Adrenal gland (tissue), 9 donors: ENCODE measurements at regions not wholly inside any gene's neighbourhood (a gene's known extent, or its start where the extent isn't known, plus 50 kb on each side); places are given as distances from the start of the nearest gene placed in this dataset.

Experiments used
- DNase-seq, 7 donors: peaks; one replicate each; pipeline ENCODE4 v3.0.0-alpha.2; 2019 to 2020
- H3K27ac ChIP-seq, 5 donors: fragments of 200-600 bp; sonication (generic) in 4 of 5; 1 replicate in 3 of 5; 2 replicates in 2 of 5; pipeline versions ENCODE4 v1.5.1 to v1.8.0; 2016 to 2020; ENCODE audit warnings: mild to moderate bottlenecking in 1 of 5
- H3K27me3 ChIP-seq: fragments of 200-600 bp; 2 replicates; pipeline ENCODE4 v1.8.0; 2021
- H3K36me3 ChIP-seq, 2 donors: fragments of 200-600 bp; replicated peaks in 1 of 2; 1 replicate in 1 of 2; 2 replicates in 1 of 2; pipeline versions ENCODE4 v1.5.1 to v1.8.0; 2018 to 2022
- H3K4me1 ChIP-seq, 2 donors: fragments of 200-600 bp; replicated peaks in 1 of 2; 1 replicate in 1 of 2; 2 replicates in 1 of 2; pipeline versions ENCODE4 v1.5.1 to v1.8.0; 2018 to 2021
- H3K4me3 ChIP-seq, 4 donors: fragments of 200-600 bp; sonication (generic) in 3 of 4; one replicate each; pipeline ENCODE4 v1.5.1; 2016 to 2018
- H3K9me3 ChIP-seq, 3 donors: fragments of 200-600 bp; sonication (generic) in 1 of 3; replicated peaks in 1 of 3; 1 replicate in 2 of 3; 2 replicates in 1 of 3; pipeline versions ENCODE4 v1.5.1 to v1.8.0; 2016 to 2021
- POLR2A ChIP-seq, 2 donors: fragments of 450-650 bp; IDR thresholded peaks; one replicate each; pipeline ENCODE4 v1.6.1; 2017; ENCODE audit warnings: antibody characterized with exemption in 2 of 2, mild to moderate bottlenecking in 2 of 2, moderate library complexity in 1 of 2
- WGBS, 4 donors: extraction: QIAGEN DNeasy Blood & Tissue Kit in 2 of 4; methylation state at CpG; one replicate each; pipeline versions ENCODE4 v1.1.5 to v1.1.7; 2013 to 2017; 5-methylcytosine and 5-hydroxymethylcytosine counted together
- intact Hi-C, 2 donors: fragments of 100-400 bp; cut with DNase I; formaldehyde crosslinking; loops; one replicate each; pipeline versions ENCODE4 v1.14.1 to v1.15.0; 2022 to 2023
- TF ChIP-seq, protein P1 (sequence below), 6 experiments: fragments of 450-650 bp in 4 of 6; fragments of 200-600 bp in 2 of 6; sonication (generic) in 1 of 6; IDR thresholded peaks; 1 replicate in 5 of 6; 2 replicates in 1 of 6; pipeline versions ENCODE4 v1.5.1 to v1.8.0; 2016 to 2021; ENCODE audit warnings: antibody characterized with exemption in 6 of 6, mild to moderate bottlenecking in 2 of 6, moderate library complexity in 1 of 6
- donor health status: healthy with polysubstance abuse.
- donor health status: Bipolar disorder and iron deficiency.
- donor health status: DM: yes; HTN: yes; CAD: no.
- donor health status: DM: no; HTN: no; CAD: no.
- donor health status: DM: no; HTN: no; CAD: no.

DNA sequence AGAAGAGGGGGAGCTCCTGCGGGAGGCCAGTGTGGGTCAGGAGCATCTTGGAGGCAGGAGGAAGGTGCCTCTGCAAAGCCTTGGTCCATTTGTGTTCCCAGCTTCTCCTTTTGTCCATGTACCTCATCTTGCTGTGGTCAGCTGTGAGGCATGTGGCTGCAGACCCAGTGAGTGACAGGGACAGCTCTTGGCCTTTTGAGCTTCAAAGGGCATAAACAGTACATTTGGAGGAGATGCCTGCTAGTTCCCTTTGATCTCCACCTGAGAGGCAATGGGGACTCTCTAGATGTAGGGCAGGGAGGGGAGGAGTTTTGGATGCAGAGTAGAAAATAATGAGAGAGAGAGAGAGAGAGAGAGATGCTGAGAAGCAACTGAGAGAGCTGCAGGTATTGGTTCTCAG, 270.0 kb downstream of the TLE3 start:
- no peak for TF ChIP-seq POLR2A (IDR thresholded peaks at IDR 0.05)
- TF ChIP-seq, protein P1, sequence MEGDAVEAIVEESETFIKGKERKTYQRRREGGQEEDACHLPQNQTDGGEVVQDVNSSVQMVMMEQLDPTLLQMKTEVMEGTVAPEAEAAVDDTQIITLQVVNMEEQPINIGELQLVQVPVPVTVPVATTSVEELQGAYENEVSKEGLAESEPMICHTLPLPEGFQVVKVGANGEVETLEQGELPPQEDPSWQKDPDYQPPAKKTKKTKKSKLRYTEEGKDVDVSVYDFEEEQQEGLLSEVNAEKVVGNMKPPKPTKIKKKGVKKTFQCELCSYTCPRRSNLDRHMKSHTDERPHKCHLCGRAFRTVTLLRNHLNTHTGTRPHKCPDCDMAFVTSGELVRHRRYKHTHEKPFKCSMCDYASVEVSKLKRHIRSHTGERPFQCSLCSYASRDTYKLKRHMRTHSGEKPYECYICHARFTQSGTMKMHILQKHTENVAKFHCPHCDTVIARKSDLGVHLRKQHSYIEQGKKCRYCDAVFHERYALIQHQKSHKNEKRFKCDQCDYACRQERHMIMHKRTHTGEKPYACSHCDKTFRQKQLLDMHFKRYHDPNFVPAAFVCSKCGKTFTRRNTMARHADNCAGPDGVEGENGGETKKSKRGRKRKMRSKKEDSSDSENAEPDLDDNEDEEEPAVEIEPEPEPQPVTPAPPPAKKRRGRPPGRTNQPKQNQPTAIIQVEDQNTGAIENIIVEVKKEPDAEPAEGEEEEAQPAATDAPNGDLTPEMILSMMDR (IDR thresholded peaks at IDR 0.05), result no peak
- DNase-seq, result no peak
- Histone ChIP-seq H3K4me1 (no peaks in the 10 kb centered on the region), H3K36me3 (no peaks in the 10 kb centered on the region), H3K27me3 (no peaks in the 10 kb centered on the region), H3K4me3 (no peak overlapping the region), H3K9me3 (no peaks in the 10 kb centered on the region), H3K27ac (no peak overlapping the region)
- 80 to 100% (median 93%) methylated on average over 1 of the region's 1 CpG for WGBS, 4 donors
- intact Hi-C loops, result no loop called here

DNA sequence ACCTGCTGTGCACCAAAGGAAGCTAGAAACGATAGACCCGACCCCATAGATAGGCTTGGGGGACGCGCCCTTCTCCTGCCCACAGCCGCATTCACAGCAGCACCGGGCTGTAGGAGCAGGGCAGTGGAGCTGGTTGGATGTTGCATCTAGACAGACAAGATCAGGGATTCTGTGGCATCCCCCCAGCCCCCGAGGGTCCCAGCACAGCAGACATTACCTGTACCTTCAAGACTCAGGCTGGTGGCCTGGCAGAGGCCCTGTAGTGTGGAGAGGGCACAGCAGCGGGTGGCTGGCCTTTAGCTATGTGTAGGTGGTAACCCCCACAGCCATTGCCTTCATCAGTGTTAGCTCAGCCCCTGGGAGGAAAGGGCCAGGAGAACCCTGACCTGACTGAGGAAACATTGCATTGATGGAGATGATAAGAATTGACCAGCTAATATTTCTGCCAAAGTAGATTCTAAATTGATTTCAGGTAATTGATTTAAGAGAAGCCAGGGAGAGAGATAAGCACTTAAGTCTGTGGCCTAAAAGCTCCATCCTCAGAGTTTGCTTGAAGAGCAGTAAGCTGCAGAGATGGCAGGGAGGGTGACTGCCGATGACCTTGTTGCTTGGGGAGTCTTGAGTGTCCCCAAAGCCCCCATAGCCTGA, 269.4 kb downstream of the TLE3 start:
- H3K36me3 ChIP-seq, result no peaks in the 10 kb centered on the region
- 68 to 82% (median 78%) methylated on average over 7 to 9 of the region's 9 CpGs for WGBS, 4 donors
- intact Hi-C loops, result no loop called here
- no peak overlapping the region for H3K4me3 ChIP-seq
- no peak for DNase-seq
- H3K27me3 ChIP-seq, result no peaks in the 10 kb centered on the region
- TF ChIP-seq, protein P1 (IDR thresholded peaks at IDR 0.05), result no peak
- TF ChIP-seq POLR2A (IDR thresholded peaks at IDR 0.05), result no peak
- no peak overlapping the region for H3K27ac ChIP-seq
- no peaks in the 10 kb centered on the region for H3K4me1 ChIP-seq
- no peaks in the 10 kb centered on the region for H3K9me3 ChIP-seq

GRCh38 chr15:69829974-69830373, 267.7 kb downstream of the TLE3 start:
- DNase-seq, result no peak
- H3K4me3 ChIP-seq, result no peak overlapping the region
- no peaks in the 10 kb centered on the region for H3K9me3 ChIP-seq
- H3K4me1 ChIP-seq, result no peaks in the 10 kb centered on the region
- 83 to 97% (median 91%) methylated on average over 3 of the region's 3 CpGs for WGBS, 4 donors
- no peak overlapping the region for H3K27ac ChIP-seq
- no peak for TF ChIP-seq POLR2A (IDR thresholded peaks at IDR 0.05)
- TF ChIP-seq, protein P1 (IDR thresholded peaks at IDR 0.05), result no peak
- intact Hi-C loops, result no loop called here
- no peaks in the 10 kb centered on the region for H3K27me3 ChIP-seq
- H3K36me3 ChIP-seq, result no peaks in the 10 kb centered on the region

GRCh38 chr15:69830430-69830829, 267.3 kb downstream of the TLE3 start:
- H3K9me3 ChIP-seq, result no peaks in the 10 kb centered on the region
- no peaks in the 10 kb centered on the region for H3K36me3 ChIP-seq
- no peaks in the 10 kb centered on the region for H3K4me1 ChIP-seq
- no peak for DNase-seq
- 83 to 86% (median 84%) methylated on average over 4 of the region's 4 CpGs for WGBS, 4 donors
- H3K4me3 ChIP-seq, result no peak overlapping the region
- intact Hi-C loops, result no loop called here
- no peak overlapping the region for H3K27ac ChIP-seq
- H3K27me3 ChIP-seq, result no peaks in the 10 kb centered on the region
- TF ChIP-seq, protein P1 (IDR thresholded peaks at IDR 0.05), result no peak
- TF ChIP-seq POLR2A (IDR thresholded peaks at IDR 0.05), result no peak
